ENCODE measurements at regions not wholly inside any gene's neighbourhood (a gene's known extent, or its start where the extent isn't known, plus 50 kb on each side); places are given as distances from the start of the nearest gene placed in this dataset.

DNA sequence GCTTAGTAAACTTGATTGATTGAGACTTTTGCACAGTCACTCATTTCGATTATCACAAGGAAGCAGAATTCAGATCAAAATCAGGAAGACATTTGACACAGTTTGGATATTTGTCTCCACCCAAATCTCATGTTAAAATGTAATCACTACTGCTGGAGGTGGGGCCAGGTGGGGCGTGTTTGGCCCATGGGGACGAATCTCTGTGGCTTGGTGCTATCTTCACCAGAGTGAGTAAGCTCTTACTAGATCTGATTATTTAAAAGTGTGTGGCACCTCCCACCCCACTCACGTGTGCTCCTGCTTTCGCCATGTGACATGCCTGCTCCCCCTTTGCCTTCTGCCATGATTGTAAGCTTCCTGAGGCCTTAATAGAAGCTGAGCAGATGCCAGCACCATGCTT lies 291.4 kb downstream of the PCNX1 start:
- TF ChIP-seq, protein P1, sequence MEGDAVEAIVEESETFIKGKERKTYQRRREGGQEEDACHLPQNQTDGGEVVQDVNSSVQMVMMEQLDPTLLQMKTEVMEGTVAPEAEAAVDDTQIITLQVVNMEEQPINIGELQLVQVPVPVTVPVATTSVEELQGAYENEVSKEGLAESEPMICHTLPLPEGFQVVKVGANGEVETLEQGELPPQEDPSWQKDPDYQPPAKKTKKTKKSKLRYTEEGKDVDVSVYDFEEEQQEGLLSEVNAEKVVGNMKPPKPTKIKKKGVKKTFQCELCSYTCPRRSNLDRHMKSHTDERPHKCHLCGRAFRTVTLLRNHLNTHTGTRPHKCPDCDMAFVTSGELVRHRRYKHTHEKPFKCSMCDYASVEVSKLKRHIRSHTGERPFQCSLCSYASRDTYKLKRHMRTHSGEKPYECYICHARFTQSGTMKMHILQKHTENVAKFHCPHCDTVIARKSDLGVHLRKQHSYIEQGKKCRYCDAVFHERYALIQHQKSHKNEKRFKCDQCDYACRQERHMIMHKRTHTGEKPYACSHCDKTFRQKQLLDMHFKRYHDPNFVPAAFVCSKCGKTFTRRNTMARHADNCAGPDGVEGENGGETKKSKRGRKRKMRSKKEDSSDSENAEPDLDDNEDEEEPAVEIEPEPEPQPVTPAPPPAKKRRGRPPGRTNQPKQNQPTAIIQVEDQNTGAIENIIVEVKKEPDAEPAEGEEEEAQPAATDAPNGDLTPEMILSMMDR (IDR thresholded peaks at IDR 0.05), result no peak
- no peak for TF ChIP-seq POLR2A (IDR thresholded peaks at IDR 0.05)

Data from prostate gland (tissue), 2 donors.